G401.6 (cell line): ENCODE measurements at regions not wholly inside any gene's neighbourhood (a gene's known extent, or its start where the extent isn't known, plus 50 kb on each side); places are given as distances from the start of the nearest gene placed in this dataset.
"Not testable (repeated sequence)": the region's sequence is repeated elsewhere in the genome, so short reads cannot be mapped to it uniquely, and the experiment has no call there.

Experiments used
- FAIRE-seq: peaks from 2 replicates; lab custom pipeline; 2012; peaks lifted over from hg19 to GRCh38; lab: Jason Lieb, UNC

DNA sequence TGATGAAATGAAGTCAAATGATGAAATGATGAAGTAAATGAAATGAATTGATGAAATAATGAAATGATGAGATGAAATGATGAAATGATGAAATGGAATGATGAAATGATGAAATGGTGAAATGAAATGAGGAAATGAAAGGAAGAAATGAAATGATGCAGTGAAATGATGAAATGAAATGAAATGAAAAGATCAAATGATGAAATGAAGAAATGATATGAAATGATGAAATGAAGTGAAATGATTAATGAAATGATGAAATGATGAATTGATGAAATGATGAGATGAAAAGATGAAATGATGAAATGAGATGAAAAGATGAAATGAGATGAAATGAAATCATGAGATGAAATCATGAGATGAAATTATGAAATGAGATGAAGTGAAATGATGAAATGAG lies 139.2 kb upstream of the ERV3-1 start:
- not testable (repeated sequence) for FAIRE-seq

DNA sequence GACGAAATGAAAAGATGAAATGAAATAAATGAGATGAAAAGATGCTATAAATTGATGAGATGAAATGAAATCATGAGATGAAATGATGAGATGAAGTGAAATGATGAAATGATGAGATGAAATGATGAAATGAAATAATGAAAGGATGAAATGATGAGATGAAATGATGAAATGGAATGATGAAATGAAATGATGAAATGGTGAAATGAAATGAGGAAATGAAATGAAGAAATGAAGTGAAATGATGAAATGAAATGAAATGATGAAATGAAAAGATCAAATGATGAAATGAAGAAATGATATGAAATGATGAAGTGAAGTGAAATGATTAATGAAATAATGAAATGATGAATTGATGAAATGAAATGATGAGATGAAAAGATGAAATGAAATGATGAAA lies 138.5 kb upstream of the ERV3-1 start:
- FAIRE-seq = not testable (repeated sequence)

DNA sequence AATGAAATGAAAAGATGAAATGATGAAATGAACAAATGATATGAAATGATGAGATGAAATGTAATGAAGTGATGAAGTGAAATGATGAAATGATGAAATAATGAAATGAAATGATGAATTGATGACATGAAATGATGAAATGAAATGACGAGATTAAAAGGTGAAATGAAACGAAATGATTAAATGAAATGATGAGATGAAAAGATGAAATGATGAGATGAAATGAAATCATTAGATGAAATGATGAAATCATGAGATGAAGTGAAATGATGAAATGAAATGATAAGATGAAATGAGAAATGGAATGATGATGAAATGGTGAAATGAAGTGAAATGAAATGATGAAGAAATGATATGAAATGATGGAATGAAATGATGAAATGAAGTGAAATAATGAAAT lies 138.1 kb upstream of the ERV3-1 start:
- not testable (repeated sequence) for FAIRE-seq

DNA sequence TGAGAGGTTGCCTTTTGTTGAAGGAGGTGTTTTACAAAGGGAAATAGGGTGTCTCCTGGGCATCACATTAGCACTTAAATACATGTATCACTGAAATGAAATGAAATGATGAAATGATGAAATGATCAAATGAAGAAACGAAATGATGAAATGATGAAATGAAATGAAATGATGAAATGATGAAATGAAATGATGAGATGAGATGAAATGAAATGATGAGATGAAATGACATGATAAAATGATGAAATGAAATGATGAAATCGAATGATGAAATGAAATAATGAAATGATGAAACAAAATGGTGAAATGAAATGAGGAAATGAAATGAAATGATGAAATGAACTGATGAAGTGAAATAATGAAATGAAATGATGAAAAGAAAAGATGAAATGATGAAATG lies 137.6 kb upstream of the ERV3-1 start:
- not testable (repeated sequence) for FAIRE-seq

DNA sequence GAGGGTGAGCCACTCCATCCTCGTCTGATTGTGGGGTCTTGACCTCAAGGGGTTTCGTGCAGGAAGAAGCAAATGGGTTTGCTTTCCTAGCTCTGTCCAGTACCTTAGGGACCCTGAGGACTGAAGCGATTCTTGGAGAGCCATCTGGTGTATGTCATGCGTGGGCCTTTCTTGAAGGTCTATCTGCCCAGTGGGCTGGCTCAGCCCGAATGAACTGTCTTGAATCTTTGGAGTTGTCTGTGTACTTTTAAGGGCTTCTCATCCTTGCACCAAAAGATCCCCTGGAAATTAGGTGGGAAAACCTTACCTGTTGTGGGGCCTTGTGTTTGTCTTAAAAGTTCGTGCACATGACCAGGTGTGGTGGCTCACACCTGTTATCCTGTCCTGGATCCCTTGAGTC lies 135.4 kb upstream of the ERV3-1 start:
- not testable (repeated sequence) for FAIRE-seq

DNA sequence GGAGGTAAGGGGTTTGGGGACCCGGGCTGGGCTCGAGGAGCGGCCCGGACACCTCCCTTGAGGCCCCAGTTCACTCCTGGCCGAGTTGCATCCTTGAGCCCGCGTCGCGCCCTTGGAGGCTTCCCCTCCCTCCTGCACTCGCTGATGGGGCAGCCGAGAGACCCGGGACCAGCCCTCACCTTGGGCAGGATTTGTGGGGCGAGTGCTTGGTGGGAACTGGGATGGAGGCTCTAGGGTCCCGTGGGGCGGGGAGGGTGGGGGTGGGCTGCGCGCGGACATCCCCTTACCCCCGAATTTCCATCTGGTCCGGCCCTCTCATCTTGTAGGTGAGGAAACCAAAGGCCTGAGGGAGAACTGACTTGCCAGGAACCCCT lies 134.9 kb upstream of the ERV3-1 start:
- not testable (repeated sequence) for FAIRE-seq

DNA sequence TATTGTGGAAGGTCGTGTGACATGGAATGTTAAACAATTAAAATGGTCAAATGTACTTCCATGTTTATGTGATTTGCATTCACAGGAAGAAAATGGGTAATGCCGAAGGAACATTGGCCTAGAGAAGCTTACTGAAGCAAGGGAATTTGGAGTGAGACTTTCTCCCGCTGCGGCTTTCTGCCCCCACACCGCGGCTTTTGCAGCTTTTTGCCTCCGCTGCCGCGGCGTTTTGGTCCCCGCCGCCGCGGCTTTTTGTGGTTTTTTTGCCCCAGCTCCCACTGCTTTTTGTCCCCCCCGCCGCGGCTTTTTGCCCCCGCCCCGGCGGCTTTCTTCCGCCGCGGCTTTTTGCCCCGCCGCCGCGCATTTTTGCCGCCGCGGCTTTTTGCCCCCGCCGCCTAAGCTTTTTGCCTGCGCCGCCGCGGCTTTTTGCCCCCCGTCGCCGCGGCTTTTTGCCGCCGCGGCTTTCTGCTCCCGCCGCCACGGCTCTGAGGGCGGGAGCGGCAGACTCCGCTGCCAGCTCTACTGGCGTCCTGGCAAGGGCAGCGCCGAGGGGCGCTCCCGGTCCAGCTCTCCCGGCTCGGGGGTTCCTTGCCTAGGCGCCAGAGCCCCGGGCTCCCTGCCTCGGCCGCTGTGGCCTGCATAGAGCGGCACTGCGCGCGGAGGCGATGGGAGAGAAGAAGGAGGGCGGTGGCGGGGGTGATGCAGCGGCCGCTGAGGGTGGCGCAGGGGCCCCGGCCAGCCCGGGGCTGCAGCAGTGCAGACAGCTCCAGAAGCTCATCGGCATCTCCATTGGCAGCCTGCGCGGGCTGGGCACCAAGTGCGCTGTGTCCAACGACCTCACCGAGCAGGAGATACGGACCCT lies 134.3 kb upstream of the ERV3-1 start:
- FAIRE-seq = not testable (repeated sequence)

DNA sequence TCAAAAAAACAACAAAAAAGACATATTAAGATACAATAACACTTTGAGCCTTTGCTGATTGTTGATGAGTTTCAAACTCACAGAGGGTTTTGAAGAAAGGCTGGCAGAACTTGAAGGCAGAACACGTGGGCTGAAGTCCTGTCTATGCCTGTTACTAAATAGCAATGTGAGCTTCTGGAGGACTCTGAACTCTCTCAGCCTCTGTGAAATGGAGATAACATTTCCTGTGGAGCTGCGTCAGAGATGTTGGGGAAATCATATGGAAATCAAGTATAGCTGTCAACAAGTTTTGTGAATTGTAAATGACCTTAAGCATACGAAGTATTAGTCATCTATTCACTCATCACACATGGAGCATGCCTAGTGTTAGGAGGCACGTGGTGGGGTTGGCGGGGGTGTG lies 130.4 kb upstream of the ERV3-1 start:
- FAIRE-seq = not testable (repeated sequence)

DNA sequence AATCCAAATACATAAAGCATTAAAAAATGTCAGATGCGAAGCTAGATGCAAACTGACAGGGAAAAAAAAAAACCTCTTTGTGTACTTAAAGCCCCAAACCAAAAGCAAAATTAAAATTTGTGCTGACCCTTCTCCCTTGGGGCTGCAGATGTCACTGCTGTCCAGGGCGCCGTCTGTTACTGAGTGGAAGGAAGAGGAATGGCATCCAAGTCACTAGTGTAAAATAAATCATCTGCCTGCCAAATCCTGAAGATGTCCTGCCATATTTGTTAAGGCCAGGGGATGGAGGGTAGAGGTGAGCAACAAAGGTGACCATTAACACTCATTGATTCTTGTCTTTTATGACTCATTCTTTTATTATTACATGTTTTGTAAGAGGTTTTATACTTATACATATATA lies 126.6 kb upstream of the ERV3-1 start:
- not testable (repeated sequence) for FAIRE-seq

DNA sequence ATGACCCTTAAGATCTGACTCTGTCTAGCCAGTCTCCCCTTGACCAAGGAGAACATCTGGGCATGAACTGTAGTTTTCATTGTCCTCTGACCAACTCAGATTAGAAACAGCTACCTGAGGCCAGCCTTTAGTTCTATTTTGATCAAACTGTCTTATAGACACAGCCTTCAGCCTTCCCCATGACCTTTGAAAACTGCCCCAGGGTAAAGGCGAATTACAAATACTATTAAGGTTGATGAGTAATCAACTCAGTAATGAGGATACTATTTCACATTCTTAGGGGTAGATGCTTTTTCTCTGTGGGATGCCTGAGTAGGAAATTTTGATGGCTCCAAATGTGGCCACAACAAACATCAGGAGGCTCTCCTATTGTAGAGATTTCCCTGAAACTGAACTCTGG lies 125.8 kb upstream of the ERV3-1 start:
- FAIRE-seq = not testable (repeated sequence)

DNA sequence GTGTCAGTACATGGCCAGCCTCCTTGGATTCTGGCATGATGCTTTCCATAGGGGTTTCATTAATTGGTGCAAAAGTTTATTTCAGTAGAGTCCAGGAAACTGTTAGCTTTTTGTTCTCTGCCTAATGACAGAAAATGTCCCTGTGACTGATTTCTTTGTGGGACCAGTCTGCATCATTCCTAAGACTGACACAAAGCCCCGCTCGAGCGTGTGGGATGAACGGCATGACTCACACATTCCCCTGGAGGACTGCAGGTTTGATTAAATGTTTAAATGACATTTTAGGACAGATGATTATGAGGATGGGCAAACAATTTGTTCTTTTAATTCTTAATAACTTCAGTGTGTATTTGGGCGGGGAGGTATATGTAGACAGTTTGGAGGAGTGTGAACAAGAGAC lies 120.9 kb upstream of the ERV3-1 start:
- FAIRE-seq = not testable (repeated sequence)

DNA sequence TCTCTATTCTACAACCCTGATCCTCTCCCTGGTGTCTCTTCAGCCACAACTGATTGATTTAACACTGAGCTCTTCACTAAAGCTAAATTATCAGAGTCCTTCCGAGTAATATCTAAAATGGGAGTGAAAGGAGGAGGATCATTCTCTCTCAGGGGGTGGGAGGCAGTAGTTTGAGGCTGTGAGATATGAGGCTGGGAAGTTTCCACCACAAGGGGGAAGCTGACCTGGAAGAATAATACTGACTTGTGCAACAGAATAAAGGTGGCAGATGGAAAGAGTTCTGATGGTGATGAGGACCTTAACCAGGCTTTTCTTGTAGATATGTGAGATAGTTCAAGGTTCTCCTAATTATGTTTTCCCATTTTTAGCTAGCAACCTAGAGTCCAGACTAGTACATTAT lies 118.1 kb upstream of the ERV3-1 start:
- not testable (repeated sequence) for FAIRE-seq

DNA sequence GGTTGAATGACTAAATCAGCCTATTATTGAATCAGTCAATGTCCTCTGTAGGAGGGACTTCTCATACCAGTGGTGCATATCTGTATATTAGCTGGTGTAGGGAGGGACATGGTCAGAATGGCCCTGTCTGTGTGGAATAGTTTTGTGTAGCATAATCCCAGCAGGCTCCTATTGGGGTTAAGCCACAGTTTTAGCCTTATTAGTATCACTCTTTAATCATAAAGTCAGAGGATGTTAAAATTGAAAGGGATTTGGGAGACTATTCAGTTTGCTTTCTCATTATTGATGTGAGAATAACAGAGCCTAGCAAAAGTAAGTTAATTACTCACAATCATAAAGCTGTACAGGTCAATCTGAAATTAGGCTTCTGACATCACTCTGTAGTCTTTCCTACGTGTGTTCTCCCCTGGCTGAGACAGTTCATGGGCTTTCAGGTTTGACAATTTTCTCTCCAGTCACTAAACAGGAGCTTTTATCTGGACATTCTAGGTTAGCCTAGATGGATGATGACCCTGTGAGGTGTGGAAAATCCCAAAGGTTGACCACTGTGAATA lies 99.2 kb upstream of the ERV3-1 start:
- FAIRE-seq = not testable (repeated sequence)

DNA sequence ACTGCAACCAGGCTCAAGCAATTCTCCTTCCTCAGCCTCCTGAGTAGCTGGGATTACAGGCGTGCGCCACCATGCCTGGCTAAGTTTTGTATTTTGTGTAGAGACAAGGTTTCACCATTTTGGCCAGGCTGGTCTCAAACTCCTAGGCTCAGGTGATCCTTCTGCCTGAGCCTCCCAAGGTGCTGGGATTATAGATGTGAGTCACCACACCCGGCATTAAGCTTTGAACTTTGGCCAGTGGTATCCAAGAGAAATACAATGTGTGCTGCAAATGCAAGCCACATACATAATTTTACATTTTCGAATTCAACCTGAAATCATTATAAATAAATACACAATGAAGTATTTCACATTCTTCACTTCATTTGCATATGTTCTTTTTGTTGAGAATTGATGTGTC lies 94.0 kb upstream of the ERV3-1 start:
- FAIRE-seq = not testable (repeated sequence)

DNA sequence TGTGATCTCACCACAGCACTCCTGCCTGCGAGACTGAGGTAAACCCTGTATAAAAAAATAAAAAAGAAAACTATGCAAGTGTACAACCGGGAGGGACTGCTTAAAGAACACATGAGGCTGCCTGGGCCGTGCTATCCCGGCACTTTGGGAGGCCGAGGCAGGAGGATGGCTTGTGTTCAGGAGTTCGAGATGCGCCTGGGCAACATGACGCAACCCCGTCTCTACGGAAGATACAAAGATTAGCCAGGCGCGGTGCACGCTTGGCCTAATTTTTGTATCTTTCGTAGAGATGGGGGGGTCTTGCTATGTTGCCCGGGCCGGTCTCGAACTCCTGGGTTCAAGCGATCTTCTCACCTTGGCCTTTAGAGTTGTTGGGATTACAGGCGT lies 75.2 kb upstream of the ERV3-1 start:
- not testable (repeated sequence) for FAIRE-seq

DNA sequence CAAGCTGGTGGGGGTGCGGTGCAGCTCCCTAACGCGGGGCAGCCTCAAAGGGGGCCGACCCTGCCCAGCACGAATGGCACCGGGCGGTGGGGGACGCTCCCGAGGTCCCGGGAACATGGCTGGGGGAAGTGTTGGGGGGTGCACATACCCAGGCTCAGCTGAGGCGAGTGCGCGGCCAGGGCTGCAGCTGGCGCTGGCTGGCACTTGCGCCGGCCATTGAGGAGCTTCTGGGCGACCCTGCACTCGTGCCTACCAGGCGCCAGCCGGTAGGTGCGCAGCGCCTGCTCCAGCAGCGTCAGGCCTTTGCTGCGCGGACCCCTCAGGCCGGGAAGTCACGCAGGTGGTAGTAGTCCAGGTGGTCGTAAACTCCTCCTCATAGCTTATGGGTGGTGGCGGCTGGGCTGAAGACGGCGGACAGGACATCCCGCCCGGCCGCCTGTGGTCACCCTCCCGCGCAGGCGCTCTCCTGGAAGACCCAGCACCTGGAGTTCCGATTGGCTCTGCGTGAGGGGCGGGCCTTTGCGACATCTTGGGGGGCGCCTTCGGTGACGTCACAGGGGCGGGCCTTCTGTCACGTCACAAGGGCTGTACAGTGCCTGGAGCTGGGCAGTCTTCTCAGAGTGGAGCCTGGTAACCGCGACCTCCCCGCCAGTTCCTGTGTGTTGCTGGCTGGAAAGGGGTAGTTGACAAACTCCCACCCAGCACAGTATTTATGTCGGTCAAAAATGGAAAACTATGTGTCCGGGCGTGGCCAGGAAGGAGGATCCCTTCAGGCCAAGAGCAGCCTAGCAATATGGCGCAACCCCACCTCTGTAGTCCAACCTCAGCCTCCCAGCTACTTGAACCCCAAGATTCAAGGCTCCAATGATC lies 74.5 kb upstream of the ERV3-1 start:
- FAIRE-seq = peak; percentile 87

DNA sequence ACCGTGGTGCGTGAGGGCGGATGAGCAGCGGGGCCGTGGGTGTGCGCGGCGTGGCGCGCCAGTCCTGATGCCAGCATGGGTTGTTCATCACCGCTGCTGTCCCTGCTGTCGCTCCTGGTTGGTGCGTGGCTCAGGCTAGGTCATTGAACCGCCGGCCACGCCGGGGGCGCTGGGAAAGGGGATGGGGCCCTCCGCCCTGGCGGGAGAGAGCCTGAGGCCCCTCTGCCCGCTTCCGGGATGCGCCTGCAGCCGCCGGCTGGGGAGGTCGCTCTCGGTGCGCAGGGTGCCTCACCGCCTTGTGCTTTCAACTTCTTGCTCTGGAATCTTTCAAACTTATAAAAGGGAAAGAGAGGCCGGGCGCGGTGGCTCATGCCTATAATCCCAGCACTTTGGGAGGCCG lies 68.5 kb upstream of the ERV3-1 start:
- not testable (repeated sequence) for FAIRE-seq

DNA sequence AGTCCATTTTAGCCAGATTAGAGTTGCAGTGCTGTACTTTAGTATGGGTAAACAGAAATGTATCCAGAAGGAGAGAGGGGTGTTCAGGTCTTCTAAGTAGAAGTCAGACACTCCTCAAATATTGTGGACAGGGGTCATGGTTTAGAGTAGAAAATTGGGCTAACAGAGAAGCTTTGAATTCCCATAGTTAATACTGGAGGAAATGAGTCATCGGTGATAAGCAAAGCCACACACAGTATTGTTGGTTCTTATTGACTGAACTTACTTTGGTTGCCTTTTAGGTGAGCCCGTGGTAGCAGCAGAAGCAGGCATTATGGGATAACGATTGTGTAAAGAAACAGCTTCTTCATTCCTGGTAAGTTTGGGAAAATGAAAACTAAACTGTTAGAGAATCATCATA lies 66.7 kb upstream of the ERV3-1 start:
- FAIRE-seq = not testable (repeated sequence)

DNA sequence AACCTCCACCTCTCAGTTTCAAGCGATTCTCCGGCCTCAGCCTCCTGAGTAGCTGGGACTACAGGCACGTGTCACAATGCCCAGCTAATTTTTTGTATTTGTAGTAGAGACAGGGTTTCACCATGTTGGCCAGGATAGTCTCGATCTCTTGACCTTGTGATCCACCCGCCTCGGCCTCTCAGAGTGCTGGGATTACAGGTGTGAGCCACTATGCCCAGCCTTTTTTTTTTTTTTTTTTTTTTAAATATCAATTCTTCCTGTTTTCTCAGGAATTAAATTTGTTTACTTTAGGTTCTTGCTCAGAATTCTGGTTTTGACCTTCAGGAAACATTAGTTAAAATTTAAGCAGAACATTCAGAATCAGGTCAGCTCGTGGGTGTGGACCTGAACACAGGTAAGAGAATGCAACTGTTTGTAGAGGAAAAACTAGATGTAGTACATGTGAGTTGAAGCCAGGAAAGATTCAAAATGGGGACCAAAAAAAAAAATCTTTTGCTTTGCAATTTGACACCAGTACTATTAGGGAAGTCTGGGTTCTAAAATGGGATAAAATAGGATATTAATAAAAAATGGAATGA lies 65.5 kb upstream of the ERV3-1 start:
- not testable (repeated sequence) for FAIRE-seq

DNA sequence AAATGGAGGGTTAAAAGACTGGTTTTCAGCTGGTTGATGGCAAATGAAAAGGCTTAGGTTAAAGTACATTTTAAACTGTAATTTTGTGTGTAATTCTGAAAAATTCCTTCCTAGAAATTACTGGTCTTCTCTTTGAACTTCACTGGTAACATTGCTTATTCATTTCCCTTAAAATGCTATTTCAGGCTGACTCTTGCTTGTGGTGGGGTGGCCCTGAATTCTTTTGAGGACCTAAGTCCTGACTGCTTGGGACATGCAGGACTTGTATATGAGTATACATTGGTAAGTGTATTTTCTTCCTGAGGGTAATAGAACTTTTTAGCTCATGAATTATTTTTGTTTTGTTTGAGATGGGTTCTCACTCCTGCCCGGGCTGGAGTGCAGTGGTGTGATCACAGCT lies 63.0 kb upstream of the ERV3-1 start:
- FAIRE-seq = not testable (repeated sequence)

DNA sequence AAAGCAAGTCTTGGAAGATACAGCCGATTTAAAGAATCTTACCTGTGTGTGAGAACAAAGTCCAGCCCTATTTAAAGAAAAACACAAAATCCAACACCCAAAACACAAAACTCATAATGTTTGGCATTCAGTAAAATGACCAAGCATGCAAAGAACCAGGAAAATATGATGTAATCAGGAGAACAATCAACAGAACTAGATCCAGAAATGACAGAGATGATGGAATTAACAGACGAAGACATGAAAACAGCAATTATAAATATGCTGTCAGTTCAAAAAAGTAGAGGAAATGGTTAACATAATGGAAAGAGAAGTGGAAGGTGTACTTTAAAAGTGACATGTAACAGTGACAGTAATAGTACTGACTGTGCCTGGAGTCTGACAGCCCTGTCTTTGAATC lies 56.1 kb upstream of the ERV3-1 start:
- FAIRE-seq = not testable (repeated sequence)

DNA sequence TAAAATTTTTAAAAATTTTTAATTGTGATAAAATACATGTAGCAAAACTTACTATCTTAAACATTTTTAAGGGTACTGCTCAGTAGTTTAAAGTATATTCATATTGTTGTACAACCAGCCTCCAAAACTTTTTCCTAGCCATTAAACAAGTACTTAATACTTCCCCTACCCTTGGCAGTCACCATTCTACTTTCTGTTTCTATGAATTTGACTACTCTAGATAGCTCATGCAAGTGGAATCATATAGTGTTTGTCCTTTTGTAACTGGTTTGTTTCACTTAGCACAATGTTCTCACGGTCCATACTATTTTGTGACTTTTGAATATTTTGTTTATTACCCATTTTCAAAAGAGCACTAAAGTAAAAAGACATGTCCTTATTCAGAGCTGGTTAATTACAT lies 52.8 kb upstream of the ERV3-1 start:
- FAIRE-seq = not testable (repeated sequence)
